Stimulated activated CD8-positive, alpha-beta memory T cell treated with anti-CD3 and anti-CD28 coated beads, Interleukin-15, amount 100 ng/mL, for 4 hours (primary cell): ENCODE measurements at regions not wholly inside any gene's neighbourhood (a gene's known extent, or its start where the extent isn't known, plus 50 kb on each side); places are given as distances from the start of the nearest gene placed in this dataset.

ENCODE experiments used
- DNase-seq, 2 donors: peaks; one replicate each; pipeline ENCODE4 v3.0.0-alpha.2; 2020; ENCODE audit warnings: low read depth in 2 of 2

GRCh38 chr3:66851894-66852613 lies 146.1 kb upstream of the KBTBD8 start:
- DNase-seq = no peak

DNA sequence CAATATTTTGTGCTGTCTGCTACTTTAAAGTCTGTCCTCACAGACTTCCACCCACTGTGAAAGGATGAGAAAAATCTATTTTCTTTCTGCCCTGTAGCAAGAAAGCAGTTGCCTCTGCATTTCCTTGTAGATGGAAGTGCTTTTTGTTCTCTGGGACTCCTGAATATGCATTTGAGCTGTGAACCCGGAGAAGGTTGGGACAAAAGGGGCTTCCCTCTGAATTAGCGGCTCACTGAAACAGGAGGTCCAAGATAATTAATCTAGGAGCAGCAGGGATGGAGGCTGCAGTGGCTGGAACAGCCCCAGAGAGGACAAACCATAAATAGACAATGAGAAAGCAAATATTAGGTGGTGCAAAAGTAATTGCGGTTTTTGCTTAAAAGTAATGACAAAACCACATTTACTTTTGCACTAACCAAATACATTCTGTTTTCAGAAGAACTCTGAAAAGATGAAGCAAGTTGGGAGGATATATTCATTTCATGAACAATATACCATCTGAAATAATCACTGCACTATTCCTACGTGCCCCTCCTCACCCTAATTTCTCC lies 143.4 kb upstream of the KBTBD8 start:
- DNase-seq = no peak

- no peak for DNase-seq
Observed at GRCh38 chr3:66856533-66856932, 141.6 kb upstream of the KBTBD8 start.

- no peak for DNase-seq
Observed at GRCh38 chr3:66858656-66859381, 139.3 kb upstream of the KBTBD8 start.

DNA sequence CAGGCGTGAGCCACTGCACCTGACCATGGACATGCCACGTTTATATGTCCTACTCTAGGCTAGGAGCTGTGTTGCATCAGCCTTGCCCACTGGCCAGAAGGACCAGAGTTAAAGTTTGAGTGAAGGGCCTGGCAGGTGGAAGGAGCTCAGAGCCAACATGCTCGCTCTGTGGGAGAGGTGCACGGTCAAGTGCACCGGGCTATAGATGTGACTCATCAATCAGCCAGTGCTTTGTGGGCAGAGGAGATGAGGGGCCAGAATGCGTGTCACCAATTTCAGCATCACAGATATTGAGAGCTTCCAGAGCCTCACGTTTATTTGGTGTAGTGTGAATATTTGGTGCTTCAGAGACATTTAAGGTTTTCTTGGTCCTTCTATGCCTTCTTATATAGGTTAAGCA lies 137.3 kb upstream of the KBTBD8 start:
- no peak for DNase-seq

GRCh38 chr3:66863205-66864111 lies 134.6 kb upstream of the KBTBD8 start:
- no peak for DNase-seq

DNA sequence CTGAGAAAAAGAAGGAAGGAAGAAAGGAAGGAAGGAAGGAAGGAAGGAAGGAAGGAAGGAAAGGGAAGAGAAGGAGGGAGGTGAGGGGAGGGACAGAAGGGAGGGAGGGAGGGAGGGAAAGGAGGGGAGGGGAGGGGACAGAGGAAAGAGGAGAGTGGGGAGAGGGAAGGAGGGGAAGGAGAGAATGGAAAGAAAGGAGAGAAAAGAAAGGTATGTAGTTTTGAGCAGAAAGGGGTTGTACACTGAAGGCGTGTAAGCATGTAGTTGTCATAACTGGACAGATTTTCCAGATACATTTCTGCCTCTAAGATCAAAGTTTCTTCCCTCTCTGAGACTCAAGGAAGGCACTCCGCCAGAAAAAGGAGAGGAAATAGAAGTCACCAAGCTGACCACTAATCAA lies 113.4 kb upstream of the KBTBD8 start:
- no peak for DNase-seq

GRCh38 chr3:66885326-66886000 lies 112.6 kb upstream of the KBTBD8 start:
- no peak for DNase-seq

- DNase-seq = no peak
Observed at GRCh38 chr3:66889750-66890494, 108.2 kb upstream of the KBTBD8 start.

GRCh38 chr3:66898155-66898554 lies 100.0 kb upstream of the KBTBD8 start:
- DNase-seq = no peak

DNA sequence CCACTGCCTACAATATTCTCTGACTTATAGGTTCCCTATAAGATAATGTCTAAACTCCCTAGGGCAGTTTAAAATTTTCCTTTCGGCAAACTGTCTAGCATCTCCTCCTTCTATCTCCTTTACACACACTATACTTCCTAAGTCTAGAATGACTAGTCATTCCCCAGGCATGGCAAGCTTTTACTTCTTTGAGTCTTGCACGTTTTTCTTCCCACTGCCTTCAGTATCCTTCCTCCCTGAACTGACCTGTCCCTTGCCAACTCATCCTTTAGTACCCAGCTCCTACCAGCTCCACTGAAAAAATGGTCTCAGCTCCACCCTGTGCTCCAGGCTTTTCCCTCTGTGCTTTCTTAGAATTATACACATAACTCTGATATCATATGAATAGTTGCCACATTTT lies 93.8 kb upstream of the KBTBD8 start:
- DNase-seq = no peak

GRCh38 chr3:66904831-66905493 lies 93.1 kb upstream of the KBTBD8 start:
- DNase-seq = no peak

DNA sequence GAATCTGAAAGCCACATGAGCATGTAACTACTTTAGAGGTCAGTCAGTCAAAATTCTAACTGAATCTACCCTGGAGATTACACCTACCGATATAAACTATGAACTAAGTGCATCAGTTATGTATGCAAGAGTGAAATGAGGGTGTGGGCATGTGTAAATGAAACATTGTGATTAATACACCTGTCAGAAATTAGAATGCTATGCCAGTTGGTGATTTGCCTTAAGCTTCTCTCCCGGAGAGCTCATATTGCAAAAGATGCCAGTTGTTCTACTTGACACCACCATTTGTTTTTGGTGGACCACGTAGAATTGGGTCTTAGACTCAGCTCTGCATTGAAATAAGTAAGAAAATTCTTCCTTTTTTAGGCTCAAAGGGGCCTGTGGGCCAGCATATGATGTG lies 91.0 kb upstream of the KBTBD8 start:
- no peak for DNase-seq

GRCh38 chr3:66910266-66911055 lies 87.6 kb upstream of the KBTBD8 start:
- DNase-seq = no peak

DNA sequence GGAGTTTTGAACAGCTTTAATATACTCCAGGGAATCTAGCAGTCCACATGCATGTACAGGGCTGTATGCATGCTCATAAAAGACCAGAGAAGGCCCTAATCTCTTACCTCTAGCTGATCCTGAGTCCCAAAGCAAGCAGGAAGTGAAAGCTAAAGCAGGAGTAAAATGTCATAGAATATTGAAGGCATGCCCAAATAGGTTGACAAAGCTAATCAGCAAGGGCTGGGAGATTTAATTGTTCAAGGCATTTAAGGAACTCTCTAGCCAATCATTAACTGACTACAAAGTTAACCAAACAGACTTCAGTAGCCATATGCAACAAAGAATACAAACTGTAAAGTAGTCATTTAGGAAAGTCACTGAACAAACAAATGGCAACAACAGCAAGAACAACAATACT lies 85.8 kb upstream of the KBTBD8 start:
- no peak for DNase-seq

DNA sequence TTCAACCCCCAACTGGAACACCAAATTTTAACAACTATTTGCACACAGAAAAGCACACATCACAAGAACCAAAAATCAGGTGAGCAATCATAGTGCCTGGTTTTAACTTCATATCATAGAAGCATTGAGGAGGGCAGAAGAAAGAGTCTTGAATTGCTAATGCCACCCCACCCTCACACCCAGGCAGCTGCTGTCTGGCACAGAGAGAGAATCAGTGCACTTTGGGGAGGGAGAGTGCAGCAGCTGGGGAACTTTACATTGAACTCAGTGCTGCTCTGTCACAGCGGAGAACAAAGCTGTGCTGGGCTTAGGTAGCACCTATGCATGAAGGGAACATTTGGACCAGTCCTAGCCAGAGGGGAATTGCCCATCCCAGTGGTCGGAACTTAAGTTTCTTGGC lies 76.0 kb upstream of the KBTBD8 start:
- no peak for DNase-seq

GRCh38 chr3:66923969-66924368 lies 74.1 kb upstream of the KBTBD8 start:
- DNase-seq = no peak

GRCh38 chr3:66928252-66928651 lies 69.9 kb upstream of the KBTBD8 start:
- DNase-seq = no peak

- no peak for DNase-seq
Observed at GRCh38 chr3:66931291-66931690, 66.8 kb upstream of the KBTBD8 start.

GRCh38 chr3:66931699-66932098 lies 66.4 kb upstream of the KBTBD8 start:
- no peak for DNase-seq
